Germinal center (tissue), 1 donor: ENCODE measurements at regions not wholly inside any gene's neighbourhood (a gene's known extent, or its start where the extent isn't known, plus 50 kb on each side); places are given as distances from the start of the nearest gene placed in this dataset.

Source experiments
- DNase-seq: peaks from one replicate; pipeline ENCODE4 v3.0.0; 2012; ENCODE audit warnings: mixed read lengths, low spot score

DNA sequence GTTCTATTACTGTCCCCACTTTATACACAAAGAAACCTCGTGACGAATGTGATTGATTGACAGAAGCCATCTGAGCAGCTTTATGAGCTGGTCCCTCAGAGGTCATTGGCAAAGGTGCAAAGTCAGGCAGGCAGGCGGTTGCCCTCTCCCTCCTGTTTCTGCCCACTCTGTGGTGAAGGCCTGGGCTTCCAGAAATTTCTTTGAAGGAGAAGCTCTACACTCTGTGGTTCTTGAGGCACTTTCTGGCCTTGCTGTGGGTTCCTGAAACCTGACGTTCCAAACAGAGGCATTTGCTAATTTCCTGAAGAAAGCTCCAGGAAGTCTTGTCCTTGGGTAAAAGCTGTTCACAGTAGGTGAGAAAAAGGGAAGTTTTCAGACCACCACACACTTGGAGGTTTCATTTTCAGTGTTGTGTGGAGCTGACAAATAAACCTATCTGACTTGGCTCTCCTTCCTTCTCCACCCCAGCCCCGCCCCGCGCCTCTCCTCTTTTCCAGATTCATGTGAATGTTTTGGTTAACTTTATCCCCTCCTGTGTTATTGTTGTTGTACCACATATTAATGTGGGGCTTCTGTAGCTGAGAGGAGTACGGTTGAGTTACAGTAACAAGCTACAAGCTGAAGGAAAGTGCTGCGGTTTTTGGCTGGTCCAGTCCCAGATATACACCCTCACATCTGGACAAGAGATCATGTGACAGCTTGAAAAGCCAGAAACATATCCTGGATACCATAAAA is 274.1 kb downstream of the CLIC5 start:
- peak; percentile 27 for DNase-seq

DNA sequence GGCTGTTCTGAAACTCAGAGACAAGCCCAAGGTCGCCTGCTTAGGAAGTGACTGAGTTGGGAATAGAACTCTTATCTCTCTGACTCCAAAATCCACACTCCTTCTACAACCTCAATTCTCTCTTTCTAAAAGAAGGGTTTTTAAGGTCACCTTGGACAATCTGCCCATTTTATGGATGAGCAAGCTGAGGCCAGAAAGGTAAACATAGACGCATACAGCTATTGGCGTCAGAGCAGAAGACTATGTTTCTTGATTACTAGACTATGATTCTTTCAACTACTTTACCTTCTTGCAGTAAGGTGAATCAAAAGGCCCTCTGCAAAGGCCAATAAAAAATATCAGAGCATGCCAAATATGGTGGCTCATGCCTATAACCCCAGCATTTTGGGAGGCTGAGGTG is 276.6 kb downstream of the CLIC5 start:
- no peak for DNase-seq

DNA sequence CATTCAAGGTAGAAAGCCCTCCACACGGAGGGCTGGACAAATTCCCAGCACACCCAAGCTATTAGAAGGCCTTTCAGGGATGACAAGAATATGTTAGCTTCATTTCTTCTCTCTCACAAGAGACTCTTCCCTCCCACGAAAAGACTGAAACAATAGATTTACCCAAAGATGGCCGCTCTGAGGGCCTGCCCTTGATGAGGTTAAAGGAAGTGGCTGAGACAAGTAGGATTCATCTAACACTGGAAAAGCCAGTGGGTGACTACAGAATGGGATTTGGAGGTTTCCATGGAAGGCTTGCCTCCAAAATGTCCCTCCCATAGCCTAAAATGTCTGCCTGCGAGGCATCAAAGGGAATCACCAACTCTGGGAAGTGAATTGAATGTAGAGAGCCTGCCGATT is 277.6 kb downstream of the CLIC5 start:
- no peak for DNase-seq

DNA sequence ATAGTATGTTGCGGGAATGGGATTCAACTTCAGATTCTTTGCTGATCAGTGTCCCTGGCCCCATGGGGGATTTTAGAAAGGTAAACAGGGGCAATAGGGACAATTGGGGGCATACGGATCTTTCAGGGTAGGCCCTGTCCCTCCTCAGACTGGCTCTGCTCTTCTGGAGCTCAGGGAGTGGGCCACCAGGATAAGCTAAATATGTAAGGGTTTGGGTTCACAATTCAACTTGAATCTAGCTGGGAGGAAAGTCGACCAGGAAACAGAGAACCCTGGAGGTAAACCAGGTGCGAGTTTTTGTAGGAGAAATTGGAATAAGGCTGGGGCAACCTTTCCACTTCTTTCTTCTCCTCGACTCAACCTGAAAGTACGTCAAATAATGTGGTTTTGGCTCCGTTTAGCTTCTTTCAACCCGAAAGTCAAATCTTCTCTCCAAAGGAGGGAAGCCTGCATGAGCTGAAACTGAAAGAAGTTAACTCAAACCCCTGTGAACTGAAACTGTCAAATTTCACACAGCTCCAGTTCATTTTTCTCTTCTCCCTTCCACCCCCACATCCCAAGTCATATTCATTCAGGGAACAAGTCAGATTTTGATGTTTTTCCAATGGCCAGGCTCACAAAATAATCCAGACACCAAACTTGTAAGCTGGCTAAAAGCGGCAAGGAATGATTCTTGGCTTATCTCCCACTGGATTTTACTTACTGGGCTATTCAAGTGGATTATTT is 278.2 kb downstream of the CLIC5 start:
- no peak for DNase-seq

DNA sequence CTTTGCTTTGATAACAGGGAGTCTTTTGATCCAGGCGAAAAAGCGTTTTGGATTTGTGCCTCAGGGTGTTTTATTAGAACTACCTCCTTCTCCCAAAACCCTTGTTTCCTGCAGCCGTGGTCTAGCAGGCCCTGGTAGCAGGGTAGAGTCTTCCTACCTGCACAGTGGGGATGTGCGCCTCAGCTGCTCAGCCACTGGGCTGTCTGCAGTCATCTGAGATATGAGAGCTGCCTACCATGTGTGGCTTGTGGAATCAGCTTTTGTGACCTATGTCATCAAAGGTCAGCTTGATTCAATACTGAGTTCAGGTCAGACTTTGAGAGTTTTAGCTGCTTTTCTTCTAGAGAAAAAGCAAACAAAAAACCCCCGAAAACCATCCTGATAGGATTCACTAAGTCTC is 279.5 kb downstream of the CLIC5 start:
- no peak for DNase-seq

DNA sequence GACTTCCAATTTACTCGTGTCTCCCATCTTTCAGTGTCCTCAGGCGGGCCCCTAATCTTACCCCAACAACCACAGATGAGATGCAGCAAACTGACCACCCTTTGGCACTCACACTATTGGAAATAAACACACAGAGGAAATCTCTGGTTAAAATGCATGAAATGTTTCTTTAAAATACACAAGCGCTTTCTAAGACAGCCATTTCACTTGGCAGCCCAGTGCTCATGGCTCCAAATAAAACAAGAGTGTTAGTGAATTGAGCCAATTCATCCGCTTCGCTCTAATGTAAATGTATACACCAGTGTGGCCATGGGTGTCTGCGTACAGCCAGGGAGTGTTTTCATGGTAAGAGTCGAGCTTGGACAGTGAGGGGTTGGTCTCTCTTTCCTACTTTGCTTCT is 282.9 kb downstream of the CLIC5 start:
- no peak for DNase-seq

DNA sequence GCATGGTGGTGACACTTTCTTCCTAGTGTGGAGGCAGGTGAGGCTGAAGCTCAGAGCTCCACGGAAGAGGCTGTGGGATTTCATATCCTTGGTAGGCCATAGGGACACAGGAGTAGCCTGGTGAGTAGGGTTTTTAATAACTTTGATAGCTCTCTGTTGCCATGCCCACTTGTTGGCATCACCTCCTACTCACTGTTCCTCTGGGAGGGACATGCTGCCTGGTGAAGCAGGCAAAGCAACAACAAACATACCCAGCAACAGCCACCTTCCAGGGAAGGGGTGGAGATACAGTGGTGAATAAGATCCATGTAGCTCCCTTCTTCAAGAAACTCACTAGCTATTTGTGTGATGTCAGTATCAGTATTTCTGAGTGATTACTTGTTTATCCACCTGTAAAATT is 285.4 kb downstream of the CLIC5 start:
- DNase-seq: no peak

DNA sequence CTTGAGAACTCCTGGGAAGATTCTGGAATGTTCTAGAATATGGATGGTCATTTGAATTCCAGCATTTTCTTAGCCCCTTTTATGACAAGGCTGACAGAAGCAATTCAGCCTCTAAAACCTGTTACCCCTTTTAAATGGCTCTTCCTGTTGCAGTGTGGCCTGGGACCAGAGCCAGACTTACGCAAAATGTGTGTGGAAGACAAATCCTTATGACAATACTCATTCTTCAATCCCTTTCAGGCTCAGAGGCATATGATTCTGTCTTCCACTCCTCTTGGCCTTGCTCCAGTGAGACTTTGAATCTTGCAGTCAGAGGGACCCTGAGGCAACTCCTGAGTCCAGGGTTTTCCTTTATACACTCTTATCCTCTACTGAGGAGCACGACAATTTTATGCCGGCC is 287.0 kb downstream of the CLIC5 start:
- DNase-seq: no peak

DNA sequence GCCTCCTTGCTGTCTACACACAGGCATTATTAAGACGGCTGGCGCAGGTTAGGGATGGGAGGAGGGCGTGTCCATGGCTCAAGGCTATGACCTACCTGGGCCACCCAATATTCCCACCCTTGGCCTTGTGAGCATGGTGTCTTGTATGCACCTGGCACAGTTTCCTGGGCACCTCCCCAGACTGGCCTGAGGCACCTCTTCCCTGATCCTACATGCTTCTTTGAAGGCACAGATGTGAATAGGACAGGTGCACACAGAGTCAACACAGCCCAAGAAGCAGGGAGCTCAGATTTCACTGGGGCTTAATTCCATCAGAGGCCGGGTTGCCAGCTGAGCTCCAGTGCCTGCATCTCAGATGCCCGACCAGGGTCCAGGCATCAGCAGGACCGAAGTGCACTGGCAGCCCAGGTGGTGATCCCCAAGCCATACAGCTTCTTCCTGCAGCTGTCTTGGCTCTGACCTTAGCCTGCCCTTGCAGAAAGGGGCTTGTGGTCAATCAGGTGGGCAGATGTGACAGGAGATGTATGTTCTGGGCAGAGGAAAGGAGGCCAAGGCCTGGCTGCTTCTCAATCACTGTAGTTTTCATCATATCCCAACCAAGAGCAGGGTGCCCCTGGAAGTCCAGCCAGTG is 287.7 kb downstream of the CLIC5 start:
- no peak for DNase-seq

DNA sequence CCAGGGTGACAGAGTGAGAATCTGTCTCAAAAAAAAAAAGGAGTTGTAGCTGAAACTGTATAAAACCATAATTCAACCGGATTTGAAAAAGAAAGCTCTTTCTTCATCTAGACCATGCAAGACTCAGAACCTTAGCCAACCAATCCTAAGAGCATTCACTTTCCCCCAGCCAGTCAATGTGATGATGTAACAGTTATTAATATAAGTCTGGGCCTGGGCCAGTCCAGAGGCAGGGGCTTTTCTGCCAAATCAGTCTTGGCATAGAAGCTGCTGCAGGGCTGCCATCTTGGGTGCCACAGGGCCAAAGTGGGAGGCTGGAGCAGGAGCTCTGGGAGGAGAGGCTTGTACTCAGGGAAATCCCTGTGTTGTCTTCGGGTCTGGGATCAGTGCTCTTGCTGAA is 288.4 kb downstream of the CLIC5 start:
- no peak for DNase-seq

DNA sequence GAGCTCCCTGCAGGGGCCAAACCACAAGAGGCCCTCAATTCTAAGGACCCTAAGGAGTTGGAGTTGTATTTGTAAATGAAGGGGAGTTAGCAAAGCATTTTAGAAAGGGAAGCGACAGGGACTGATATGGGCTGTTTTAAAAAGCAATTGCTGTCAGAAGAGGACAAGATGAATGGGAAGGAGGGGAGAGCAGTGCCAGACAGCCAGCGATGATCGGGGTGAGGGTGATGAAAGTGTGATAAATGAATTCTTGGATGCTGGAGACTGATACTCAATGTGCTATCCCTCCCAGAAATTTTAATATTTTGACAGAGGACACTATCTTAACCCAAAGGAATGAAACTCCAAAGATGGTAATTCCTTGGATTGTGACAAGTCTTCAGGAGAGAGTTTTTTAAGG is 289.2 kb downstream of the CLIC5 start:
- DNase-seq: no peak

DNA sequence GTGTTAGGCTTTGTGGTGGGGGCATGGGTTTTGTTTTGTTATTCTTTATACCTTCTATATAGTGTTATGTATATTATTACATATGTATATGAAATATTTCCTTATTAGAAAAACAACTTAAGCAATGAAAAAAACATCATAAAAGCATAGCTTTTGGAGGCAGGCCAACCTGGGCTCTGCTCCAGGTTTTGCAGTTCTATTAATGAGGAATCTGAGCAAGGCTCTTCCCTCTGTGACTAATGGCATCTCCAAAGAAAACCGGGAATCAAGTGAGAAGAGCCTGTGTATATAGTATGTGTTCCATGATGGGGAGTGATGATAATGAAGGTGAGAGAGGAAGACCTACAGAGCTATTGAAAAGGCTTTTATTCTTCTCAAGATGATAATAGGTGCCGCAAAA is 291.1 kb downstream of the CLIC5 start:
- DNase-seq: no peak

DNA sequence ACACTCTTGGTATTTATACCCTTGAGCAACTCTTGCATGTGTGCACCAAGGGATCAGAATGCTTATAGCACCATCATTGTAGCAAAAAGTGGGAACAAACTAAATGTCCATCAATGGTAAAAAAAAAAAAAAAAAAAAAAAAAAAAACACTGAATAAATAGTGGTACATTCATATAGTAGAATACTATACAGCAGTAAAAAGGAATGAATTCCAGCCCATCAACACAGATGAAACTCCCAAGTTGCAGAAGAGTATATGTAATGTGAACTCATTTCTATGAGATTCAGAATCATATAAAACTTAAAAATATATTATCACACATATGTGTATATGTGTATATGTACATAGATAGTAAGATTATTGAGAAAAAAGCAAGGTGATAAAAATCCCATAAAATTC is 291.6 kb downstream of the CLIC5 start:
- DNase-seq: no peak

DNA sequence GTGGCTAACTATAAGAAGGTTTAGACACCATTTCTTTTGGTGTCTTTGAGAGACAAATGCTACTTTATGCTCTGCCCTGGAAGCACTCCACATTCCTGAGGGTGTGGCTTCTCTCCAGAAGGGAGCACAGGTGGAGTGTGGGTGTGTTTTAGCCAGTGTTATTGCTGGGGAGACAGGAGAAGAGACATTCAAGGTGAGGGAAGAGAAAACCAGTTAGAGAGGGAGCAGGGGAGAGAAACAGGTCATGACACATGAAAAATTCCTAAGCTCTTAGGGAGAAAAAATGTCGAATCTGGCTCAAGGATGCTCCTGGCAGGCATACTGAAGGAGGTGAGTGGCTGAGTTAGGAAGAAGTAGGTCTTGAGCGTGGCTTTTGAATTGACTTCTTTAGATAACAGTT is 292.8 kb downstream of the CLIC5 start:
- no peak for DNase-seq

DNA sequence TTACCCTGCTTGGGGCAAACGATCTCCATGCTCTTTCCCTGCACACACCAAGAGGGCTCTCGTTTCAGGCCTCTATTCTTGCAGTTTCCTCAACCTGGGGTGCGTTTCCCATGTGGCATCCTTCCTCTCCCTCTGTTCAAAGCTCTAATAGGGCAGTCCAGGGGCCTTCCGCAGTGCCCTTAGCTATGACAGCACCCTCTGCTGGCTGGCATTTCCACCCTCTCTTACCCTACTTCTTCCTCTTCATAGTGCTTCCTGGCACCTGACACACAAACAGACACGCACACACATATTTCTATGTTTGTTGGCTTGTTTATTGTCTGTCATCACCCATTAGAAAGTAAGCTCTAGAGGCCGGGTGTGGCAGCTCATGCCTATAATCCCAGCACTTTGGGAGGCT is 294.0 kb downstream of the CLIC5 start:
- no peak for DNase-seq

DNA sequence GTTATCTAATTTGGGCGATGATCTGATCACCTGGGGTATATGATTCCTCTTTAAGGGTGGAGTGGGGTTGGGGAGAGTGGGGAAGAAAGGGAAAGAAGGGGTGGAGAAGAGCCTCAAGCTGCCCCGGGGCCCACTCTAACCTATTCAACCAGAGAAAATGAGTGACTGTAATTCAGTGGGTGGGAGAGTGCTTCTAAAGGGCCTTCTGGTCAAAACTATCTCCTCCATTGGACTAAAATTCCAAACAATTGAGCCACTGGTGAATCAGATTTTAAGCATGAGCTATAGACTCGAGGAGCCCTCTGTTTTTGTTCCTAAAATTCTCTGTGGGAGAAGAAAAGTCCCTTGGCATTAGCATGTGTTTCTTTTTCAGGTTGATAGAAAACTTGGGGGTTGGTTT is 296.8 kb downstream of the CLIC5 start:
- no peak for DNase-seq

DNA sequence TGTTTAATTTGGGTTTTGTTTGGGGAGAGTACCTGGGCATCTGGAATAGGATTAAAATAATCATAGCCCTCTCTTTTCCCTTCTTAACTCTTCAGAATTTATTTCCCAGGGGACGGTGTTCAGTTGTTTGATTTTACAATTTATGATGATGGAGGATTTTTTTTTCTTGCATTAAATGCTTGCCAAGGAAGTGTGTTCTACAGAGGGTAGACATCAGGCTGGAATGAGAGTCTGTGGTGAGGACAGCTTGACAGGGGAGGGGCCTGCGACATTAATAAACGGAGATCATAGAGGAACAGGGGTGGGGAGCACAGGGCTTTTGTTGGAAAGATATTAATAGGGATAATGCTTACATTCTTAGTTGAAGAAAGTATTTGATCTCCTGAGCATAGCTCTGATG is 297.5 kb downstream of the CLIC5 start:
- DNase-seq: no peak

DNA sequence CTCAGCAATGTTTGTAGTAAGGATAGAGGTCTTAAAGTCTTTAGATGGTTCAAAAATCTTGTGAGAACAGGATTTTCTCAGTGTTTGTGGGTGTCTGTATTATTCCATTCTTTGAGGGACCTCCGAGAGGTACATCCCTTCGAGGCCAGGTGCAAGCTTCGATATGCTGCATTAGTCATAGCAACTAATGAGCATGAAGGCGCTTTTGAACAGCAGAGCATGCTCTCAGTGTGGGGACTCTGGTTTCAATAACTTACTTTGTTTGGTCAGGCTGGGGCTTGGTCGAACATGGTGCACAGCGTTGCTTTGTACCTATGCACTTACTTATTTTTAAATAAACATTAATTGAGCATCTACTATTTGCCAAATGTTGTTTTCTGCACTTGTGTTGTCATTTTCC is 297.9 kb downstream of the CLIC5 start:
- no peak for DNase-seq

DNA sequence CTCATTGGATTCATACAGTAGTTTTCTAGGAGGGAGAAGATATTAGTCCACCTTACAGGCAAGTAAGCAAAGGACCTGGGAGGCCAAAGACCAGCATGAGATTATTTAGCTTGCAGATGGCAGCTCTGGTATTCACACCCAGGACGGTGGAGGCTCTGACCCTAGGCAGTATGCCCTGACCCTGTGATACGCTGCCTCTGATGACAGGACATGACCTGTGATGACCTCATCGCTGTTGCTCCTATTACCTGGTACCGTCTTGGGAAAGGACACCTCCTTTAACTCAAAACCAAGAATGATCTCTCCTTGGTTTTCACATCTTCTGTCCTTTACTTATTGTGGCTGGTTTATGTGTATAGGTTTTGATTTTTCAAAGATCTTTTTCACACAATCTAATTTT is 298.6 kb downstream of the CLIC5 start:
- DNase-seq: no peak

DNA sequence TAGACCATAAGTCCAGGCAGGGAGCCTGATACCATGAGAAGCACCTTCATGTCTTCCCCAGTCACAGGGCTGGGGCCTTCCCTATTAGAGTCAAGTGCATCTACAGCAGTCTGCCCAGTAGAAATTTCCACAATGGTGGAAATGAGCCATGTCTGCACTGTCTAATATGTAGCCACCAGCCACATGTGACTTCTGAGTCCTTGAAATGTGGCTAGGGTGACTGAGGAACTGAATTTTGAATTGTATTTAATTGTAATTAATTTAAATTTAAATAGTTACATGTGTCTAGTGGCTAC is 300.2 kb downstream of the CLIC5 start:
- no peak for DNase-seq

DNA sequence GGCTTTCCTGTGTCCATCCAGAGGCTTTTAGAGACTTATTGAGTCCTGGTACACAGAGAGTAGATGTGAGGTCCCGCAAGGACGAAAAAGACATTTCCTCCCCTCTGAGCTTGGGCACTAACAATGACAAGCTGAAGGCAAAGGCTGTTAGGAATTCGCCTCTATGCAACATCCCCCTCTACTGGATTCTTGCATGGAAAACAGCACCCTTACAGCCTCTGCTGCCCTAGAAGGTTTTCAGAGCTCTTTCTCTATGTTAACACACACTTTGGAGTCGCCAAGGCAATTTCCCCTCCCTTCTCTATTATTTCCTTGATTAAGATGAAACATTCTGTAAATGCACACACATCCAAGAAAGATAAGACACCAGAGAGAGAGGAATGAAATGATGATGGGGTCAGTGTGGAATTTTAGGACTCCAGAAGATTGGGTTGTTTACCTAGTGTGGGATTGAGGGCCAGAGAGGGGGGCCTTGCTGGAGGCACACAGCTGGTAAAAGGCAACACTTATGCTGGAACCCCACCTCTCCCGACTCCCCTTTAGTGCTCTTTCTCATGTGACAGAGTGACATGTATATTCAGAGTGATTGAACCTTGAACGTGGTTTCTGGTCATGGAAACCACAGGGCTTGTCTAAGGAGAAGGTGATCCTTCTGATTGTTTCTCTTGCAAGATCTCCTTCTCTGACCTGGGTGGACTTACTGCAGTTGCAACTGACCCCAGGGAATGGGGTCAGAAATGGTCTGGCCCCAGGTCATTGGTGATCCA is 300.7 kb downstream of the CLIC5 start:
- peak; percentile 63 for DNase-seq

DNA sequence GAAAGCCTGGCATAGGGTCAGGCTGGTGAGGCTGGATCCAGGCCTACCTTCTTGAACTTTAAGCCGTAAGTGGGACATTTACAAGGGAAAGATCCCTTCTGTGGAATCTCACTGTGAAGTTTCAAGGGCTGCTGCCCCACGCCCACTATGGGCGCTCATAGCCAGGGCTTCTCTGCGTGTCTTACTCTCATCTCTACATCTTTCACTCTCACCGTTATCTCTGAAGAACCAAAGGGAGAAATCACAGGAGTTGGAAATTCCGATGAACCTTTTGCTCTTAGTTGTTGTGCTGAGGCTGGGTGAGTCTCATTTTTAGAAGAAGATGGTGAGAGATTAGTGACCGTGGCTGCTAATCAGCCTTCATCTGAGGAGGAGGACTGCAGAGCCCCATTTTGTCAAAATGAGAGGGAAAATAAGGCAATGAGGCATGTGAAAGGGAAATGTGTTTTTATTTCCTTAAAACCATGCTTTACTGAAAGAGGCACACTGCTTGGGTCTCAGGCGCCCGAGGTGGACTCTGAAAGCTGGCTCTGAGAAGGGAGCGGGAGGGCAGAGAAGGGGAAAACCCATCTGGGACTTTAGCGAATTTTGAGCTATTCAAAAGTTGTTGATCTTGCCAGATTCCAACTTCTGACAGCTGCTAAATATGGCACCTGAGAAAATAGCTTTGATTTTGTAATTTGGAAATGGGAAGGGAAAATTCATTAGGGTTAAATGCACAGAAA is 301.5 kb downstream of the CLIC5 start:
- no peak for DNase-seq
